SK-N-MC (cell line): ENCODE measurements at regions not wholly inside any gene's neighbourhood (a gene's known extent, or its start where the extent isn't known, plus 50 kb on each side); places are given as distances from the start of the nearest gene placed in this dataset.
"Not testable (repeated sequence)": the region's sequence is repeated elsewhere in the genome, so short reads cannot be mapped to it uniquely, and the experiment has no call there.

Source experiments
- EZH2 ChIP-seq: fragments of 200-600 bp; sonication (generic); IDR thresholded peaks from one replicate; pipeline ENCODE4 v1.6.1; 2017; ENCODE audit warnings: antibody characterized with exemption
- POLR2AphosphoS5 ChIP-seq: IDR thresholded peaks from 2 replicates; pipeline ENCODE4 v1.6.1; 2012; ENCODE audit warnings: mild to moderate bottlenecking, low read depth, low read length, borderline replicate concordance

DNA sequence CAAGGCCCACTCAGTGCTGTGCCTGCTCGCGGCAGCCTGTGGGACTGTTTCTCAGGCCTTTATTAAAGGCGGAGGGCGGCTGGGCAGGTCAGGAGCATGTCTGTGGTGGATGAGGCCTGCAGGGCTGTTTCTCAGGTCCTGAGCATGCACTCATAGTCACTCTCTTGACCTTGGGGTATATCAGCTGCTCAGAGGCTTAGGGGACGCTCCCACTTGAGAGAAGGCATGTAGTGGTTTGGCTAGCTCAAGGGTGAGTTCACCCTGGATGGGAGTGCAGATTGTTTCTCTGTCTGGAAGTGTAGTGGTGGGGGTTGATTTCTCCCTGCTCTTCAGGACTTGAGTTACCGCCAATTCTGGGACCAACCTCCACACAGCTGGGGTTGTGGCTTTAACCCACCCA is 103.3 kb downstream of the THSD1 start:
- TF ChIP-seq POLR2AphosphoS5, EZH2: not testable (repeated sequence)
